Left ventricle myocardium superior (tissue), 1 donor: ENCODE measurements at regions not wholly inside any gene's neighbourhood (a gene's known extent, or its start where the extent isn't known, plus 50 kb on each side); places are given as distances from the start of the nearest gene placed in this dataset.
"Not testable (repeated sequence)": the region's sequence is repeated elsewhere in the genome, so short reads cannot be mapped to it uniquely, and the experiment has no call there.

Experiments used
- ATAC-seq: fragments of 200-7000 bp; cut with Tn5 transposase; one replicate; pipeline ENCODE4 v1.9.1; 2020; ENCODE audit warnings: mild to moderate bottlenecking, moderate library complexity
- DNase-seq: peaks from one replicate; pipeline ENCODE4 v3.0.0-alpha.2; 2020
- intact Hi-C: fragments of 100-400 bp; cut with micrococcal nuclease; formaldehyde crosslinking; loops from one replicate; pipeline ENCODE4 v1.11.0; 2022
- donor health status: DM: no; HTN: yes; CAD: no; lungs with severe emphysema.

- no peak for DNase-seq
- ATAC-seq, result no peak
- intact Hi-C loops, result loop anchor here (10.0 kb wide), 1 partner anchor 201 kb away; no protein-coding TSS in a partner anchor
These were observed 397.0 kb upstream of the ADAMTS5 start for GRCh38 chr21:27363719-27364477.

GRCh38 chr21:27362249-27362648 is 395.4 kb upstream of the ADAMTS5 start:
- intact Hi-C loops, result loop anchor here (10.0 kb wide), 1 partner anchor 203 kb away; no protein-coding TSS in a partner anchor

GRCh38 chr21:27359141-27359540 is 392.3 kb upstream of the ADAMTS5 start:
- DNase-seq, result no peak
- intact Hi-C loops, result no loop called here
- no peak for ATAC-seq

More at GRCh38 chr21:27362249-27362648, 395.4 kb upstream of the ADAMTS5 start:
- no peak for DNase-seq
- ATAC-seq, result no peak

- ATAC-seq, result no peak
- DNase-seq, result no peak
- intact Hi-C loops, result no loop called here
These were observed 386.0 kb upstream of the ADAMTS5 start for GRCh38 chr21:27352885-27353284.

- intact Hi-C loops, result no loop called here
- no peak for DNase-seq
- no peak for ATAC-seq
These were observed 379.2 kb upstream of the ADAMTS5 start for GRCh38 chr21:27346041-27346448.

GRCh38 chr21:27339902-27340301 is 373.0 kb upstream of the ADAMTS5 start:
- ATAC-seq (no peak), DNase-seq (no peak)
- intact Hi-C loops, result no loop called here

- DNase-seq, ATAC-seq, intact Hi-C loops: not testable (repeated sequence)
These were observed 371.1 kb upstream of the ADAMTS5 start for GRCh38 chr21:27338007-27338406.

GRCh38 chr21:27333096-27333495 is 366.2 kb upstream of the ADAMTS5 start:
- intact Hi-C loops, result no loop called here
- DNase-seq (no peak), ATAC-seq (no peak)

- DNase-seq (no peak), ATAC-seq (peak; percentile 73)
- intact Hi-C loops, result no loop called here
These were observed 362.5 kb upstream of the ADAMTS5 start for GRCh38 chr21:27329255-27329851.

GRCh38 chr21:27326301-27326700 is 359.4 kb upstream of the ADAMTS5 start:
- DNase-seq (no peak), ATAC-seq (no peak)
- intact Hi-C loops, result no loop called here

GRCh38 chr21:27323331-27323730 is 356.4 kb upstream of the ADAMTS5 start:
- DNase-seq (no peak), ATAC-seq (no peak)
- intact Hi-C loops, result no loop called here

- DNase-seq (no peak), ATAC-seq (no peak)
- intact Hi-C loops, result no loop called here
These were observed 354.9 kb upstream of the ADAMTS5 start for GRCh38 chr21:27321791-27322190.

- ATAC-seq (no peak), DNase-seq (no peak)
- intact Hi-C loops, result no loop called here
These were observed 354.0 kb upstream of the ADAMTS5 start for GRCh38 chr21:27320868-27321267.

GRCh38 chr21:27317601-27318000 is 350.7 kb upstream of the ADAMTS5 start:
- ATAC-seq, DNase-seq, intact Hi-C loops: not testable (repeated sequence)

GRCh38 chr21:27315373-27315772 is 348.5 kb upstream of the ADAMTS5 start:
- DNase-seq (no peak), ATAC-seq (no peak)
- intact Hi-C loops, result no loop called here

GRCh38 chr21:27314131-27314530 is 347.2 kb upstream of the ADAMTS5 start:
- ATAC-seq, result no peak
- intact Hi-C loops, result no loop called here
- DNase-seq, result no peak

GRCh38 chr21:27306791-27307775 is 340.2 kb upstream of the ADAMTS5 start:
- ATAC-seq, result peak; percentile 95

GRCh38 chr21:27306206-27306605 is 339.3 kb upstream of the ADAMTS5 start:
- intact Hi-C loops, result no loop called here
- ATAC-seq, result peak; percentile 35
- DNase-seq, result no peak

More at GRCh38 chr21:27306791-27307775, 340.2 kb upstream of the ADAMTS5 start:
- DNase-seq, result no peak
- intact Hi-C loops, result no loop called here

GRCh38 chr21:27301220-27301619 is 334.3 kb upstream of the ADAMTS5 start:
- DNase-seq (no peak), ATAC-seq (no peak)
- intact Hi-C loops, result no loop called here

- DNase-seq (no peak), ATAC-seq (no peak)
- intact Hi-C loops, result no loop called here
These were observed 333.9 kb upstream of the ADAMTS5 start for GRCh38 chr21:27300770-27301169.
